ENCODE measurements at regions not wholly inside any gene's neighbourhood (a gene's known extent, or its start where the extent isn't known, plus 50 kb on each side); places are given as distances from the start of the nearest gene placed in this dataset.

- no peak for DNase-seq
Observed at GRCh38 chr3:95408464-95408862, 1345.6 kb downstream of the NSUN3 start.

DNA sequence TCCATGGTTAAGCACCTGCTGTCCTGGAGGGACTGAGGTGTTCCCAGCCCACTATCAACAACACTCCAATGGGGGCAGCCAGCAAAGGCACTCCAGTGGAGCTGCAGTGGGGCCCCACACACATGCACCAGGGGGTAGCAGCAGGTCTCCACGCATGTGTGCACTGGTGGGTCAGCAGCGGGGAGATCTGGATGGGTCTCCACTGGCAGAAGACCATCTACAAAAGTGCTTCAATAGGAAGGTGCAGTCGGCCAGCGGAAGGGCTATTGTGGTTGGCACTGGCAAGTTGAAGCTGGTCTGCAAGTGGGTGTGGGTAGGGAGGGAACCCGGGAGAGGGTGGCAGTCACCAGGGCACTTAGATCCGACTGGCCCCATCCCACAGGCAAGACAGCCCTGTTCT is 1355.4 kb downstream of the NSUN3 start:
- DNase-seq: no peak

DNA sequence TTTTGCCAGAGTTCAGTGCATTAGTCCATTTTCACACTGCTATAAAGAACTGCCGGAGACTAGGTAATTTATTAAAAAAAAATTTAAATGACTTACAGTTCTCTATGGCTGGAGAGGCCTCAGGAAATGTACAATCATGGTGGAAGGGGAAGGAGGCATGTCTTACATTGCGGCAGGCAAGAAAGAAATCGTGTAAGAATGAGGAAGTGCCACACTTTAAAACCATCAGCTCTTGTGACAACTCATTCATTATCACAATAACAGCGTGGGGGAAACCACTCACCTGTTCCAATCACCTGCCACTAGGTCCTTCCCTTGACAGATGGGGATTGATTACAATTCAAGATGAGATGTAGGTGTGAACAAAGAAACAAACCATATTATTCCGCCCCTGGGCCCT is 1361.4 kb downstream of the NSUN3 start:
- DNase-seq: no peak

DNA sequence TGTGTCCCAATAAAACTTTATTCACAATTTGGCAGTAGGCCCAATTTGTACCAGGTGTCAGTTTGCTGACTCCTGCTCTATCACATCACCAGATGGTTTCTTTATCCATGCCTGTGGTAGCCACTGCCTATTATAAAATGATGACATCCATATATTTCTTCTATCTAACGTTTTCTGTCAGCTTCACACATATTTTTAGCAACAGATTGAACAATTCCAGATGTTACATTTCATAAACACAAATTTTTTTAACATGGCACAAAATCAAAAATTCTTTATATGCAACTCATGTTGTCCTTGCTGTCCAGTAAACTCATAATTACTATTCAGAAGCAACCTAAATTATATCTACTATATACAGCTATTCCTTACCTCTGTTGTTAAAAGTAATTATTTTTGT is 1371.6 kb downstream of the NSUN3 start:
- DNase-seq: no peak

- no peak for DNase-seq
Observed at GRCh38 chr3:95437409-95437808, 1374.5 kb downstream of the NSUN3 start.

- no peak for DNase-seq
Observed at GRCh38 chr3:95438274-95438673, 1375.4 kb downstream of the NSUN3 start.

DNA sequence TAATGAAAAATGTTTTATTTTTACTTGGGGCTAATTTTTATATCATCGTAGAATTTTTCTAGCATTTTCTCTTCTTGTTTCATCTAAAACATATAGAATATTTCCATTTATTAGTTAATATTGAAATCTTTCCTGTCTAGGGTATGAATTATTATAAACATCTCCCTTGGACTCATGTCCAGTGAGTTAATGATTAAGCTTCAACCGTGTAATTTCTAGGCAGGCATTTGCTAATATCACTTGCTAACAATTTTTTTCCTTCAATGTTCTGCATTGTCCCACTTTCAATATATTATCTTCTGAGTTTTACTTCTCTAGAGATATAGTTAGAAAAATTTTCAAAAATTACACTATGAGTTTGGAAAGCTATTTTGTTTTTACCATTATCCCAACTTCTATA is 1371.6 kb upstream of the EPHA6 start:
- no peak for DNase-seq

GRCh38 chr3:95449841-95450240 is 1364.6 kb upstream of the EPHA6 start:
- DNase-seq: no peak

GRCh38 chr3:95453242-95453641 is 1361.2 kb upstream of the EPHA6 start:
- DNase-seq: no peak

- no peak for DNase-seq
Observed at GRCh38 chr3:95456835-95457234, 1357.6 kb upstream of the EPHA6 start.

- no peak for DNase-seq
Observed at GRCh38 chr3:95459706-95460105, 1354.7 kb upstream of the EPHA6 start.

GRCh38 chr3:95460274-95460673 is 1354.1 kb upstream of the EPHA6 start:
- no peak for DNase-seq

GRCh38 chr3:95462161-95462560 is 1352.2 kb upstream of the EPHA6 start:
- no peak for DNase-seq

GRCh38 chr3:95464346-95464745 is 1350.0 kb upstream of the EPHA6 start:
- no peak for DNase-seq

DNA sequence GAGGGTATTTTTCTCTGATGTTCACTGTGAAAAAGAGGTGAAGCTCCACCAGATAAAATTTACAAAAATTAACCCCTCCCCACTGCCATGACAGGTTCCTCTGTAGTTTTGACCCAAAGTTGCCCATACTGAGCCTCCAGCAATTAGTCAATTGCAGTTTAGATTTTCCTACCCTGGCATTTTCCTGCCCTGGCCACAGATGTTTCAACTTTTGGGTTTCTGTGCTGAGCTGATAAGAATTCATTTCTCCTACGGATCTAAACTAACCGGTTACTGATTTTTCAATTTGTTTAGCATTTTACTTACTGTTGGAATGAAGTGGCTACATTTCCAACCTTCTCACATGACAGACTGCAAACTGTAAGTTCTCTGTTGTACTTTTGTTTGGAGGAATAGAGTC is 1346.1 kb upstream of the EPHA6 start:
- DNase-seq: no peak

DNA sequence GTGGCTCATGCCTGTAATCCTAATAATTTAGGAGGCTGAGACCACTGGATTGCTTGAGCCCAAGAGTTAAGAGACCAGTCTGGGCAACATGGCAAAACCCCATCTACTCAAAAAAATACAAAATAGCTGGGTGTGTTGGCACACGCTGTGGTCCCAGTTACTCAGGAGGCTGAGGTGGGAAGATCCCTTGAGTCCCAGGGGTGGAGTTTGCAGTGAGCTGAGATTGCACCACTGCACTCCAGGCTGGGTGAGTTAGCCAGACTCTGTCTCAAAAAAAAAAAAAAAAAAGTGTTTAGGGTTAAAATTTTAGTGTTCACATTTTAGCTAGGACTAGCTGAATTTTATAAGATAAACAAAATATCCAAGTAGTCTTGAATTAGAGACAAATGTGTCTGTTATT is 1340.1 kb upstream of the EPHA6 start:
- DNase-seq: no peak

DNA sequence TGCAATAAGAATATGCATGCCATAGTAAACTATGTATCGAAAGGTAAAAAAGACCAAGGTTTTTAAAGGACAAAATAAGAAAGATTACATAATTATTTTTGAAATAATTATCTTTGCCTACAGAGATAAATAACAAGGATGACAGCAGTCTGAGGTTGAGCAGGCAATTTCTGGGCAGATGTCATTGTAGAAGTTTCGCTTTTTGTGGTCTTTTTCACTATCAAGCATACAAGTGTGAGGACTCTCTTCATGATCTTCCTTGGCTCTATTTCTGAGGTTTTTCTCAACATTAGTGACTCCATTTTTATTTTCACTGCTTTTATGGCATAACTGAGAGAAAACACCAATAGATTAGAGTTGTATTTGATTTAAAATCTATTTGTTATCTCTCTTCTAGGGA is 1337.9 kb upstream of the EPHA6 start:
- no peak for DNase-seq

GRCh38 chr3:95506174-95506573 is 1308.2 kb upstream of the EPHA6 start:
- DNase-seq: no peak

- DNase-seq: no peak
Observed at GRCh38 chr3:95508124-95508523, 1306.3 kb upstream of the EPHA6 start.

- no peak for DNase-seq
Observed at GRCh38 chr3:95511828-95512227, 1302.6 kb upstream of the EPHA6 start.

DNA sequence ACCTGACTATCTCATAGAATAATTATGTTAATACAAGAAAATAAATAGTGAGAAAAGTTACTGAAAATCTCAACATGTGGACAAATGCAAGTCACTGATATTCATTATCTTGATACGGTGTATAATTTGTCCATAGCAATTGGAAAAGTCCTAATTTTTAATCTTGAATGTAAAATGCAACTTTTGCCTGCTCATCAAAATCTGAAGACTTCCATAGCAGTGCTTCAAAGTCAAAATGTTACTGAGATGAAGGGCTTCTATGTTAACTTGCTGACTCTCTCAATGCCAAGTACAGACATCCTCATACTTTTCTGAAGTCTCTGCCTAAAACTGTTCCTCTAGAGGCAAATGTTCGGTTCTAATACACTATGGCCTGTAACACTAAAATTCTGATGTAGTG is 1300.1 kb upstream of the EPHA6 start:
- DNase-seq: no peak

- DNase-seq: no peak
Observed at GRCh38 chr3:95521396-95521795, 1293.0 kb upstream of the EPHA6 start.

DNA sequence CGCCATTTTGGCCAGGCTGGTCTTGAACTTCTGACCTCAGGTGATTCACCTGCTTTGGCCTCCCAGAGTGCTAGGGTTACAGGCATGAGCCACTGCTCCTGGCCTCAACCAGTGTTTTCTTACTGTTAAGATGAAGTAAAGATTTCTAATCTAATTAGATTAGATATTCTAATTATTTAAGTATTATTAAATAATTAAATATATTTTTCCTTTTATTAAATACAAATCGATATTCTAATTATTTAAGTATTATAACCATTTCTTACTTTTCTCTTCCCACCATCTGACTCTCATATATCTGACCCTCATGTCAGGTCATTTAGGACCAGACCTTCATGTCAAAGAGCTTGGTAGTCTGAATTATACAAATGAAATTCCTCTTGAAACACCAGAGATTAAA is 1291.9 kb upstream of the EPHA6 start:
- DNase-seq: no peak

DNA sequence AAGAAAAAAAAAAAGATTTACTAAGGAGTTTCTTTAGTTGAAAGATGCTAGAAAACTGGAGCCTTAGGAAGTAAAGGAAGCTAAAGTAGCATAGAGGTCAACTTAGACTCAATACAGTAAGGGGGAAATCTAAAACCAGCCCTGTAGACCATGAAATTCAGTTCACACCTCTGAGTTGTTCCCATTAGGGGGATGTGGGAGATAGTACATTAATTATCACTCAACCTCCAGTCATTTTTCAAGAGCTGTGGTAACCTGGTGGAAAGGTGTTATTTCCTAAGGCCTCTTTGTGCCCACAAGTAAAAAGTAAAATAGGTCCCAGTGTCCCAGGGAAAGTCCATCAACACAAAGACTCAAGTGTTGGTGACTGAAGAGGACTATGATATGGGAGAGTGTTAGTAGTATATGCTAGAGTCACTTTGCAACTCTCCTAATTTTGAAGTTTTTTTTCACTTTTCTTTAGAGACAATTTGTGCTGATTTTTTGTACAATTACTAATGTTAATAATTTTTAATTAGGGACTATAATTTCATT is 1274.4 kb upstream of the EPHA6 start:
- no peak for DNase-seq

DNA sequence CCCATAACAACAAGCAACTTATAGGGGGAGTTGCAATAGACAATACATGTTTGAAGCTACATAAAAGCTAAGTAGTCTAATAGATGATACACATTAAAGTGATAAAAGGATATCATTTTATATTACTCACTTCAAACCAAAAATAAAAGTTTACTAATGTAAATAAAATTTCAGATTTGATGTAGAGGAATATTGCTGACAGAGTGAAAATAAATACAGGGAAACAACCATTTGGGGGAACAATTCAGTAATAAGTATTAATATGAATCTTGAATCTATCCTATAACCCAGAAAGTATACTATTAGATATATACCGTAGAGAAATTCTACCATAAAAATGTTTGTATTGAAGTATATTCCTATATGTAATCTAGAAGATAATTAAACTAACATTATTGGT is 1248.9 kb upstream of the EPHA6 start:
- DNase-seq: no peak

DNA sequence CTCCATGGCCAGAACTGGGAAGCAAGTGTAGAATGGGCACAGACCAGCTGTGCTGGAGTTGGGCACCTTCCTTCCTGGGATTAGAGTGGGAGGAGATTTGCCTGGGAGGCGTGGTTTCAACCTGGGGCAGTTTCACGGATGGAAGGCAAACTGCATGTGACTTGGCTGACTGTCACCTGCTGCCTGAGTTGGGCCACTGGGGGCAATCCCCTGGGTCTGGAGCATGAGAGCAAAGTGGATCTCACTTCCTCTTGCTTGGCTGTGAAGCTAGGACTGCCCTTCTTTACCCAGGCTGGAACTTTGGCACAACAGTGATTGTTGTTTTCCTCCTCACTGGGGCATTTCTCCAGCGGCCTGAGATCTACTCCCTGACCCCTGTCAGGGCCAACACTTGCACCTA is 1247.0 kb upstream of the EPHA6 start:
- DNase-seq: no peak
